Activated T-cell treated with anti-CD3 and anti-CD28 coated beads for 48 hours (primary cell): ENCODE measurements at regions not wholly inside any gene's neighbourhood (a gene's known extent, or its start where the extent isn't known, plus 50 kb on each side); places are given as distances from the start of the nearest gene placed in this dataset.

Source experiments
- DNase-seq: peaks from one replicate; pipeline ENCODE4 v3.0.0-alpha.2; 2020; ENCODE audit warnings: low read depth

- no peak for DNase-seq
Observed at GRCh38 chr2:105571445-105571987, 172.7 kb upstream of the FHL2 start.

GRCh38 chr2:105570757-105571156, 171.9 kb upstream of the FHL2 start:
- no peak for DNase-seq

GRCh38 chr2:105570326-105570725, 171.5 kb upstream of the FHL2 start:
- no peak for DNase-seq

- DNase-seq: no peak
Observed at GRCh38 chr2:105569606-105570005, 170.8 kb upstream of the FHL2 start.

GRCh38 chr2:105567996-105568494, 169.2 kb upstream of the FHL2 start:
- no peak for DNase-seq

- DNase-seq: no peak
Observed at GRCh38 chr2:105563000-105563719, 164.3 kb upstream of the FHL2 start.

- DNase-seq: no peak
Observed at GRCh38 chr2:105561401-105561800, 162.6 kb upstream of the FHL2 start.

GRCh38 chr2:105560157-105560556, 161.3 kb upstream of the FHL2 start:
- no peak for DNase-seq

- no peak for DNase-seq
Observed at GRCh38 chr2:105557021-105557920, 158.4 kb upstream of the FHL2 start.

- no peak for DNase-seq
Observed at GRCh38 chr2:105556366-105556765, 157.5 kb upstream of the FHL2 start.

- no peak for DNase-seq
Observed at GRCh38 chr2:105554235-105554634, 155.4 kb upstream of the FHL2 start.

- DNase-seq: no peak
Observed at GRCh38 chr2:105553538-105554196, 154.8 kb upstream of the FHL2 start.

- no peak for DNase-seq
Observed at GRCh38 chr2:105546628-105546974, 147.8 kb upstream of the FHL2 start.

- peak; percentile 61 for DNase-seq
Observed at GRCh38 chr2:105545730-105546627, 147.1 kb upstream of the FHL2 start.

- DNase-seq: no peak
Observed at GRCh38 chr2:105544591-105545377, 145.9 kb upstream of the FHL2 start.

- no peak for DNase-seq
Observed at GRCh38 chr2:105541189-105542050, 142.6 kb upstream of the FHL2 start.

- DNase-seq: no peak
Observed at GRCh38 chr2:105540642-105541041, 141.8 kb upstream of the FHL2 start.

- no peak for DNase-seq
Observed at GRCh38 chr2:105539331-105539730, 140.5 kb upstream of the FHL2 start.

GRCh38 chr2:105538840-105539239, 140.0 kb upstream of the FHL2 start:
- DNase-seq: no peak

- DNase-seq: no peak
Observed at GRCh38 chr2:105537920-105538319, 139.1 kb upstream of the FHL2 start.
